SU-DHL-6 (cell line): ENCODE measurements at regions not wholly inside any gene's neighbourhood (a gene's known extent, or its start where the extent isn't known, plus 50 kb on each side); places are given as distances from the start of the nearest gene placed in this dataset.

Source experiments
- CTCF ChIP-seq: fragments of 200-600 bp; sonication (generic); IDR thresholded peaks from one replicate; pipeline ENCODE4 v1.5.1; 2017; ENCODE audit warnings: antibody characterized with exemption, mild to moderate bottlenecking, low read length, moderate library complexity; ENCODE audit not compliant: insufficient read depth, poor library complexity, severe bottlenecking
- EZH2phosphoT487 ChIP-seq: fragments of 200-600 bp; sonication (generic), shearing (Covaris generic); conservative IDR thresholded peaks from 2 replicates; pipeline ENCODE4 v1.6.1; 2018; ENCODE audit warnings: mild to moderate bottlenecking, antibody characterized with exemption, low read length, moderate library complexity, mixed read lengths

GRCh38 chr5:10836986-10837385 is 76.0 kb upstream of the DAP start:
- TF ChIP-seq CTCF (no peak), EZH2phosphoT487 (no peak)
